Heart left ventricle (tissue), 13 donors: ENCODE measurements at regions not wholly inside any gene's neighbourhood (a gene's known extent, or its start where the extent isn't known, plus 50 kb on each side); places are given as distances from the start of the nearest gene placed in this dataset.

Experiments
- POLR2A ChIP-seq, 2 donors: fragments of 450-650 bp; IDR thresholded peaks; one replicate each; pipeline ENCODE4 v1.6.1; 2017; ENCODE audit warnings: antibody characterized with exemption in 2 of 2, mild to moderate bottlenecking in 2 of 2, moderate library complexity in 2 of 2
- TF ChIP-seq, protein P1 (sequence below), 12 donors: fragments of 200-600 bp; sonication (generic) in 4 of 12; IDR thresholded peaks; one replicate each; pipeline versions ENCODE4 v1.5.0 to v1.8.0; 2018 to 2022; ENCODE audit warnings: antibody characterized with exemption in 12 of 12, mild to moderate bottlenecking in 5 of 12
- donor health status: ischemic (EF 13 %, LVEDD 7.1; RV severe dilation, severe dysfunction).
- donor health status: DM: no; HTN: yes; CAD: no.
- donor health status: DM: no; HTN: no; CAD: no.
- donor health status: ischemic (EF 25% LVEDD 6.9; RV normal size, moderate dysfunction).
- donor health status: ischemic (EF 25% LVEDD 5.7; RV mildly dilated, moderate dysfunction).
- donor health status: ischemic (EF 35%, LVEDD 5.7; RV mildly dilated, moderate dysfunction).
- donor health status: nonischemic (EF 11% LVEDD 7.7; RV severe dilation, severe dysfunction).
- donor health status: DM: yes; HTN: yes; CAD: no.
- donor health status: PGD.
- donor health status: ischemic (EF 29% LVEDD 5.4; RV normal size, mild dysfunction).
- donor health status: nonischemic (EF 23%, LVEDD 6.1; RV moderate dilation, normal function).

DNA sequence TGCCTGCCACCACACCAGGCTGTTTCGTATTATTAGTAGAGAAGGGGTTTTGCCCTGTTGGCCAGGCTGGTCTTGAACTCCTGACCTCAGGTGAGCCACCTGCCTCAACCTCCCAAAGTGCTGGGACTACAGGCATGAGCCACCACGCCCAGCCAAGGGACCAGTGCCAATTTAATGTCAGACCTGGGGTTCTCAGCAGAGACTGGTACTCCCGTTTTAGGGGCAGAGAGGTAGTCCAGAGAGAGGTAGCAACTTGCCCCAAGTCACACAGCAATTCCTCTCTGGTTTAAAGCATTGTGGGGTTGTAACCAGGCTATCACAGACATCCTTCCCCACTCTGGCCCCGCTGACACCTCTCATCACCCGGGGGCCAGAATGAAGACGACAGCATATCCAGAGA lies 112.1 kb downstream of the PTPRS start:
- TF ChIP-seq, protein P1, sequence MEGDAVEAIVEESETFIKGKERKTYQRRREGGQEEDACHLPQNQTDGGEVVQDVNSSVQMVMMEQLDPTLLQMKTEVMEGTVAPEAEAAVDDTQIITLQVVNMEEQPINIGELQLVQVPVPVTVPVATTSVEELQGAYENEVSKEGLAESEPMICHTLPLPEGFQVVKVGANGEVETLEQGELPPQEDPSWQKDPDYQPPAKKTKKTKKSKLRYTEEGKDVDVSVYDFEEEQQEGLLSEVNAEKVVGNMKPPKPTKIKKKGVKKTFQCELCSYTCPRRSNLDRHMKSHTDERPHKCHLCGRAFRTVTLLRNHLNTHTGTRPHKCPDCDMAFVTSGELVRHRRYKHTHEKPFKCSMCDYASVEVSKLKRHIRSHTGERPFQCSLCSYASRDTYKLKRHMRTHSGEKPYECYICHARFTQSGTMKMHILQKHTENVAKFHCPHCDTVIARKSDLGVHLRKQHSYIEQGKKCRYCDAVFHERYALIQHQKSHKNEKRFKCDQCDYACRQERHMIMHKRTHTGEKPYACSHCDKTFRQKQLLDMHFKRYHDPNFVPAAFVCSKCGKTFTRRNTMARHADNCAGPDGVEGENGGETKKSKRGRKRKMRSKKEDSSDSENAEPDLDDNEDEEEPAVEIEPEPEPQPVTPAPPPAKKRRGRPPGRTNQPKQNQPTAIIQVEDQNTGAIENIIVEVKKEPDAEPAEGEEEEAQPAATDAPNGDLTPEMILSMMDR (IDR thresholded peaks at IDR 0.05), result no peak
- no peak for TF ChIP-seq POLR2A (IDR thresholded peaks at IDR 0.05)
